ENCODE measurements at regions not wholly inside any gene's neighbourhood (a gene's known extent, or its start where the extent isn't known, plus 50 kb on each side); places are given as distances from the start of the nearest gene placed in this dataset.

DNA sequence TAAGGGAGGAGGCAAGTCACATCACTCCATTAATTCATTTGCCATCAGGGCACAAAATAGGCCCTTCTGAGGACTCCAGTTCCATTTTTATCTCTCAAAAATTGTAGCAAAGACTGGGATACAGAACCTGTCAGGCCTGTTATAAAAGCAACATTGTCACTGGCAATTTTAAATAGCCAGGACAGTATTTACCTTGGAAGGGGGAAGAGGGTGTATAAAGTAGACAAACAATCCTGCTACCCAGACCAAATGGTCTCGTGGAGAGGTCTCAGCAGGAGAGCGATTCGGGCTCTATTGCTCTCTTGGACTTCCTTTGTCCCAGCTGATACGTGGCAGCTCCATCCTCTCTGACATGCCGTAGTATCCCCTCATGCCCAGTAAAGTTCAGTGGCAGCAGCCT, 740.3 kb upstream of the HS6ST1 start:
- TF ChIP-seq REST (IDR thresholded peaks at IDR 0.05) (no peak), GABPA (IDR thresholded peaks at IDR 0.05 in 1 of 2, conservative IDR thresholded peaks at IDR 0.05 in 1 of 2) (no peak), CTCF (IDR thresholded peaks at IDR 0.05; ENCODE audit: low read depth, low read length, missing input control) (no peak), YY1 (IDR thresholded peaks at IDR 0.05) (no peak), JUND (IDR thresholded peaks at IDR 0.05) (no peak), SP1 (IDR thresholded peaks at IDR 0.05) (no peak), RAD21 (IDR thresholded peaks at IDR 0.05) (no peak)
- TF ChIP-seq, protein P1, sequence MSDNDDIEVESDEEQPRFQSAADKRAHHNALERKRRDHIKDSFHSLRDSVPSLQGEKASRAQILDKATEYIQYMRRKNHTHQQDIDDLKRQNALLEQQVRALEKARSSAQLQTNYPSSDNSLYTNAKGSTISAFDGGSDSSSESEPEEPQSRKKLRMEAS (IDR thresholded peaks at IDR 0.05), result no peak

Data from liver (tissue), 3 donors.